ENCODE measurements at regions not wholly inside any gene's neighbourhood (a gene's known extent, or its start where the extent isn't known, plus 50 kb on each side); places are given as distances from the start of the nearest gene placed in this dataset.

DNA sequence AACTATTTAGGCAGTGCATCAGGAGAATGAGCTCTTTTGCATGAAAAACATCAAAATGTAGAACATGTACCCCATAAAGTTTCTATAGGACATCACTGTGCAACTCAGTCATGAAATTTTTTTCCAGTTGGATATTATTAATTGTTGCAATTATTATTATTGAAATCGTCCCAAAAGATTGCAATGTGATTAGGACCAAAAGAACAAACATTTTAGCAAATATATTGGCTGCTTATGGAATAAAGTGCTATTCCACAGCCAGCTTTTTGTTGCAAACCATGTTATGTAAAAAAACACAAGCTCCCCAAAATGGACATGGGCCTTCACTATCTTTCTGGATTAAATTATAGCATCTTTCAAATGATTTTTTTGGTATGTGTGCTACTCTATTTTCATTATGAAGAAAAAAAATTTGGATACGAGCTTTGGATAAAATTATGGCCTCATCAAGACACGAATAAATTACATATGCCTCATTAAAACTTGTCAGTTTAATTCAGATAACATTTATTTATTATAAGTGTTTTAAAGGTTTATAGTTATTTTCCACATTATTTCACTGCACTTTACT, 262.7 kb upstream of the TCF21 start:
- no peak for DNase-seq
- intact Hi-C loops (cut with DNase I), result no loop called here

DNA sequence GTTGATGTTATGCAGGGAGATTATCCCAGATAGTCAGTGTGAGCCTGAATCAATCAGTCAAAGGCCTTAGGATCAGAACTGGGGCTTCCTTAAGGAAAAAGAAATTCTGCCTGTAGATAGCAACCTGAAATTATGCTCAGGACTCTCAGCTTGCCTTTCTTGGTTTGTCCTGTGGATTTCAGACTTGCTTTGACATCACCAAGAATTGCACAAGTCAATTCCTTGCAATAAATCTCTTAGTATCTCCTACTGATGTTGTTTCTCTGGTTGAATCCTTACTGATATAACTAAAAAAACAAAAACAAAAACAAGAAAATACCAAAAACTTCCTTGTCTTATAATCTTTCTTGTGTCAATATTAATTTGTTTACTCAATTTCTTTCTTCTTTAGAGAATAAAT, 258.9 kb upstream of the TCF21 start:
- DNase-seq, result no peak
- intact Hi-C loops (cut with DNase I), result no loop called here

DNA sequence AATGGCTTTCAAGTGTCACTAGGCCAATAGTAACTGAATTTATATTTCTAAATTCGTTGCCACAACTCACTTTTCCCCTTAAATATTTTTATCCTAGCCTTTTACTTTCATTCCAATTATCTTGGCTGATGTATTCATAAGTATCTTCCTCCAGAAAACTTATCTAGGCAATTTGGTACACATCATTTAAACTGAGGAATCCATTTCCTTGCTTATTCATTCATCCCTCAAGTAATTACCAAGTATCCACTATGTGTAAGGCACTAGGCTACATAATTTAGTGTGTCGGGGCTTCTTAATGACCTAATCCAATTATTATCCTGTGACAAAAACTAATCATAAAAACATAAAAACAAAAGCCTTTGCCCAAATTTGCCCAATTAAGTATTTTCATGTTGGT, 258.3 kb upstream of the TCF21 start:
- no peak for DNase-seq
- intact Hi-C loops (cut with DNase I), result no loop called here

DNA sequence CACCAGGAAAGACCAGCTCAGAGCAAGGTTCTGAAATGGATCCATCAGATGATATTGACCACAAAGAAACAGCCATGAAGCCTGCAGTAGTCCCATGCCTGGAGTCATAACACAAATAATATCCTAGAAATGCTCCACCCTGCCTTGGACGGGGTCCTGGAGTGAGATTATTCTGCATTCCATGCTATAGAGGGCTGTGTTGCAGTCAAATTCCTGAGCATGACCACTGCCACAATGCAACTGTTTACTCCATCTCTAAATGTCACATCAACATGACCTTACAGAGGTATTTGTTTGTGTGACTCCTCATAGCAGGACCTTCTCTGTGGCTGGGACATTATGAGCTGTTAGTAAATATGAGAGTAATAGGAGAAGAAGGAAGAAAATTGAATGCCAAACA, 257.5 kb upstream of the TCF21 start:
- no peak for DNase-seq

DNA sequence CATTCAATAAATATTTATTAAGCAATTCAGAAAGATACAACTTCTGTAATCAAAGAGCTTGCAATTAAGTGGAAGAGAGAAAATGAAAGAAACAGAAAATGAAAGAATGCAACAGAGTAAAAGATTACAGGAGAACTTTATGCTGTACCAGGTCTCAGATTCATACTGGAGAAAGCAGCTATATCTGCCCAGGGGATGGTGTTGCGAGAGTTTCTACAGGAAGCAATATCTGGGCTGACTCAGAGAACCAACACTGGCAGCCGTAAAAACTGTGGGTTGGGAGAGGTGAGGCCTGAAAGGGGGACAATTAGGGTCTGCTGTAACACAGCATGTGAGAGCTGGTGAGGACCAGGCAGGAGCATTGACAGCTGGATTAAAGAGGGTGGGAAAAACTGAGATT, 256.7 kb upstream of the TCF21 start:
- DNase-seq, result no peak
- intact Hi-C loops (cut with DNase I), result no loop called here

More for the DNA sequence above, 257.5 kb upstream of the TCF21 start:
- intact Hi-C loops (cut with DNase I), result no loop called here

DNA sequence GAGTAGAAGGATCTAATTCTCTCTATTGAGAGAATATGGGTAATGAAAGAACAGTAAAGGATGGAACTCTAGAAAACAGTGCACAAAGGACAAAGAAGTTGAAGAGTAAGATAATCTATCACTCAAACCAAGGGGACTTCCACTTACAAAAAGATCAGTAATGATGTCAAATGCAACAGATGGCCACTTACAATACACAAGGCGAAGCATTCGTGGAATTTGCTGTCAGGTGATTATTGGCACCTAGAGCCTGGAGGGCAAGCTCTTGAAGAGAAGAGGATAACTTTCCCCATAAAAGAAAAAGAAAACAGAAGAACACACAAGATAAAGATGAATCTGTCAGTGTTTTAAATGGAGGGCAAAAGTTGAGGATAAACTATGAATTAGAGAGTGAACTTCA, 256.0 kb upstream of the TCF21 start:
- intact Hi-C loops (cut with DNase I), result no loop called here
- DNase-seq, result no peak

DNA sequence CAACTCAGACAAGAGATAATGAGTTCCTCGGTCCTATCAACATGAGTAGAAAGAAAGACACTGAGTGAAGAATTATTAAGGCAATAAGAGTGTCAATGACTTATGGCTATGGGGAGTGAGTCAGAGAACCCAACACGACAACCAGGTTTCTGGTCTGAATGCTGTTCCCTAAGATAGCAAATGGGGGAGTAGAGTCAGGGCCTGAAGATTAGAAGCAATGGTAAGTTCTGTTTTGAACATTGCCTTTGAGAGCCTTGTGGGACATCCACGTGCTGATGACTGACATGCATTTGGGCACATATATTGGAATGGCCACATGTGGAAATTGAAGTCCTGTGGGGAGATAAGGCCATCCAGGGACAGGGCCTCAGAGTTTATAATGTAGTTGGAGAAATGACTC, 254.4 kb upstream of the TCF21 start:
- intact Hi-C loops (cut with DNase I), result no loop called here
- DNase-seq, result no peak

DNA sequence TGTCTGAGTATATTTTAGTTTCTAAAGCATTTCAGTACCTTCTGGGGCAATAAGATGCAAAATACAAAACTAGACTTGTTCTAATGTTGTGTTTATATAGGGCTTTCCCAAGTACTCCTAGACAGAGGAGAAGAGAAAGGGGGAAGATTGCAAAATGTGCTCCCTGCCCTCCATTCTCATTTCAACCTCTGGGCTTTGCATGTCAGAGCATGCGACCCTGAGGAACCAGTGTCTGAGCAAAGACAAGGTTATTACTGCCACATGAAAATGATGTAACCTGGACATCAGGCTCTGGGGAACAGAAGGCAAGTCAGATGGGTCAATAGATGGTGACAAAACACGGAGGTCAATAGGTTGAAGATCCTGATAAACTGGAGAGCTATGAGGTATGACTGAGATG, 253.5 kb upstream of the TCF21 start:
- DNase-seq, result no peak
- intact Hi-C loops (cut with DNase I), result no loop called here

DNA sequence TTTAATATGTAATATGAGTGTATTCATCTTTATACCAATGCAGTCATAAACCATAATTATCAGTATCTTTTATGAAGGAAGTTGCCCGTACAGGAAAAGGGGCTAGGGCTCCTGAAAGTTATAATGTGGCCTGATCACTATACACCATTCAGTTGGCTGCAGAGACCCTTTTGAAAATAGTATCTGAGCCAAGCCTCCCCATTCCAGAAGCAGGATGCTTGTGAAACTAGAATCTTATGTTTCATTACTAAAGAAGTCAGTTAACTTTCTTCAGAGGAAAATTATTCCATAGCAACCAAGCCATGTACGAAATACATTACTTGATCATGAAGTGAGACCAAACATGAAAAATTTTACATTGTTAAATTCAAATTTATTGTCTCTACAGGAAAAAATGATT, 251.5 kb upstream of the TCF21 start:
- no peak for DNase-seq
- intact Hi-C loops (cut with DNase I), result no loop called here

DNA sequence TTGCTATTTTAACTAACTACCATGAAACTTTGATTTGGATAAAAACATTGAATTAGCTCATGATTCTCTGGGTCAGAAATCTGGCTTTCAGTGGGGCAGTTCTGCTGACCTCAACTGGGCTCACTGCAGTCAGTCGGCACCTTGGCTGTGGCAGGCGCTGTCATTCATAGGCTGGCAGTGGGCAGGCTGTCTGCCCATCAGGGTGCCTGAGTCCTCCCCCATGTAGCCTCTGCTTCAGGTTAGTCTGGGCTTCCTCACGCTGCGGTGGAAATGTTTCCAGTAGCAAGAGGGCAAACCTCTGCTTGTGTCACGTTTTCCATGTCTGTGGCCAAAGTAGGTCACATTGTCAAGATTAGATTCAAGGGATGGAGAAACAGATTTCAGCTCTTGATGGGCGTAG, 251.0 kb upstream of the TCF21 start:
- no peak for DNase-seq
- intact Hi-C loops (cut with DNase I), result no loop called here

DNA sequence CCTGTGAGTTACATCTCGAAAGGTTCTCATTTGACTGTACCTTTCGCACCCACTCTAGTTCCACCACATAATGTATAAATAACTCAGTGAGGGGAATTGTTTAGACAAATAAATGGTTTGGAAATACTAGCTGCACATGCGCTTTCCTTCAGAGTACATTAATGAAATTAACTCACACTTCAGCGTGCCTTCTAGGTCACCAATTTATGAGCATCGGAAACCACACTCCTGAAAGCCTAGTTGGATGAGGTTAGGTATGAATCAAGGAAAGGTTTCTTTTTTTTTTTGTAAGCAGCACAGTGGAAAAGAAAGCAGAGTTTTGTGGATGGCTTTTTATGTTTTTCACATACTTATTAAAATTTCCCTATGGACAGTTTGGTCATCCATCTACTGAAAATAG, 247.8 kb upstream of the TCF21 start:
- DNase-seq, result no peak
- intact Hi-C loops (cut with DNase I), result no loop called here

DNA sequence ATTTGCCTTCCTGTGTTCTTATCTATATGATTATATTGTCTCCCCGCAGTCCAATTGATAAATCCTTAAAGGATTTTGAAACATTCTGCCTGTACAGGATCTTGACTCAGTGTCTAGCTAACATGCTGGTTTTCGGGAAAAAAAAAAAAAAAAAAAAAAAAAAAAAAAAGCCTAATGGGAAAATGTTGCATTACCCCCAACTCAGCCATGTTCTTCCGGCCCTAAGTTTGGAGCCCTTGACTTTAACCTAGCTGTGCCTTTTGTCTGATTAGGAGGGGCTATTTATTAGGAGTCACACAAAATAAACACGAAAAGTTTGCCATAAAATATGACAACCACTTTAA, 244.4 kb upstream of the TCF21 start:
- no peak for DNase-seq
- intact Hi-C loops (cut with DNase I), result no loop called here

DNA sequence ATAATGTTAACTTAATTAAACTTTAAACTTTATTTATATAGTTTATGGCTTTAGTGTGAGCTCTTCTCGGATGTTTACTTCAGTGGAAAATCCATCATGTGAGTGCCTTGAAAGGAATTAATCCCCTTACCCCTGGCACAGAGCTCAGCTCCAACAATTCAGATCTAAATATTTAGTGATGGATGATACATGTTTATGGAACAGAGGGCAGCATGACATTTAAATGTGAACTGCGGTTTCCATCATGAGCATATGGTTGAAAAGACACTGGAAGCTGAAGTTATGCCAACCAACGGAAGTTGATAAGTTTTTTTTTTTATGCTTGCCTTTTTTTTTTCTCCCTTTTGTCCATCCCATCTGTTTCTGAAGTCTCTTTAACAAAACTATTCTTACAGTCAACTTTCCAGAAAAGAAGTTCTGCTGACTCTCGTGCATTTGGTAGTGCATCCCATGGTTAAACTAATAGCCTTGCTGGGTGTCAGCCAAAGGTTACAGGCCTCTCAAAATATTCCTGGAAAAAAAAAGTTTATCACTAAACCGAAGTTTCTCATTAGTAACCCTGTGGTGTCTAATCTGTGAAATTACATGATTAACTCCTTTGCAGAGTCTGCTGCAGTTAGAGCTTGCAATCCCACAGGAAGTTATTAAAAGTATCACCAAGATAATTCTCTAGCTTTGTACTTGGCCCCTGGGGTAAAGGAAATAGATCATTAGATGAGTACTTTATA, 243.9 kb upstream of the TCF21 start:
- intact Hi-C loops (cut with DNase I), result no loop called here
- no peak for DNase-seq

DNA sequence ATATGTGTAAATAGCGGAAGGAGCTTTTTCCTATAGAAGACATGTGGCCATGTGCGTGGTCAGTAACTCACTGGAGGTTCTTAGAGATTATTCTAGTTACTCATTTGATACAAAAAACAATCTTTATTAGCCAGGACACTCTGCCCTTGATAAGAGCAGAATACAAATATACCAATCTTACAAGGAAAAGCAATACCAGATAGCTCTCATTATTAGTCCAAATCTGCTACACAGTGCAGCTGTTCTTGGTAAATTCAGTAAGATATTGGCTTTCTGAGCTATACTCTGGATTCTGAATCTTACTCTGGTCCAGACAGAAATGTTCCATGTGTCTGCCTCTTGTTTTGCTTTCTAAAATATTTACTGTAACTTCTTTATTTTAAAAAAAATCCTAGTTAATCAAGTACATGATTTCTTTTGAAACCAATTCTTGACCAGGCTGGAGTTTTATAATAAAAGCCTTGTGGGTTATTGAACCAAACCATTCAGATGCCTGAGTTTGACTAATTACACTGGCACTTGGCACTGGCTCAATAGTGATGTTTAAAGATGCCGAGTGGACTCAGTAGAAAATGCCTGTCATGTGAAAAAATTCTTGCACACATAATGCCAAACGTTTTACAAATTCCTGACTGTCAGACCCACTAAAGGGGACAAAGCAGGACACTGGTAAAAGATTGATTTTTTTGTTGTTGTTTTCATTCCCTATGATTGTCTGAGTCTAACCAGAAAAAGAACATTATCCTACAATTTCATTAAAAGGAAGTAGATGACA, 242.8 kb upstream of the TCF21 start:
- no peak for DNase-seq
- intact Hi-C loops (cut with DNase I), result no loop called here

DNA sequence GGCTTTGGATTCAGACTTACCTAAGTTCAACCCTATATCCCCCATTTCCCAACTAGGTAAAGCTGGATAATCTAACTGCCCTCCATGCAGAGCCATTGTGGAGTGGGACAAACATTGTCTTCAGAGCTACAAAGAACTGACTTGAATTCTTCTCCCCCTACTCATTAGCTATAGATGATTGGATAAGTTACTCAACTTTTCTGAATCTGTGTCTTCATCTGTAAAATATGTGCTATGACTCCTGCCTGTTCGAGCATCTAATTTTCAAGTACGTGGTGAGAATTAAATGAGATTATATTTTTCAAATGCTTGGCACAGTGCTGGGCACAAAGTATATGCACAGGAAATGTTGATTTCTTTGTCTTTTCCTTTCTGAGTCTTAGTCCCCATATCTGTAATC, 240.3 kb upstream of the TCF21 start:
- intact Hi-C loops (cut with DNase I), result no loop called here
- no peak for DNase-seq

DNA sequence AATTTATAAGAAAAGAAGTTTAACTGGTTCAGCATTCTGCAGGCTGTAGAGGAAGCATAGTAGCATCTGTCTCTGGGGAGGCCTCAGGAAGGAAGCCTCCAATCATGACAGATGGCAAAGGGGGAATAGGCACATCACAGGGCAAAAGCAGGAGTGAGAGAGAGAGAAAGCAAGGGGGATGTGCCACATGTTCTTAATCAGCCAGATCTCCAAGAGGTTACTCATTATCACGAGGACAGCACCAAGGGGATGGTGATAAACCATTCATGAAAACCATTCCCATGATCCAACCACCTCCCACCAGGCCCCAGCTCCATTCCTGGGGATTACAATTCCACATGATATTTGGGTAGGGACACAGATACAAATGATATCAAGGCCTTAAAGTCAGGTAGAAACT, 217.5 kb upstream of the TCF21 start:
- intact Hi-C loops (cut with DNase I), result no loop called here
- no peak for DNase-seq

DNA sequence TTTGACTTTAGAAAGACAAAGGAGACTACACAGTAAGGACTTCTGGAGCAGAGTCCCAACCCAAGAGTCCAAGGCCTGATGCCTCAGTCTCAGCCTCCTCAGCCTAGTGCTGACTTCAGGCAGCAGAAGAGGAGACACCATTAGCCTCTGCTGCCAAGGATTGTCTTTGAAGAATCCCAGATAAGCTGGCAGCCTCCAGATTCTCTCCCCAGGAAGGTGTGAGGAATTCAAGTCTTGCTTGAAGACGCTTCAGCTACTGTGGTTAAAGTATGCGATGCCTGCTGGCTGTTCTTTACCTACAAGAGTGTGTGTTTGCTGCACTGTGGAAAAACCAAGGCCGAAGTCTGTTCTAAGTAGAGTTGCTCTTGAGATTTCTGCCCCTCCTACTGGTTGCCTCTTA, 215.9 kb upstream of the TCF21 start:
- no peak for DNase-seq
- intact Hi-C loops (cut with DNase I), result no loop called here

DNA sequence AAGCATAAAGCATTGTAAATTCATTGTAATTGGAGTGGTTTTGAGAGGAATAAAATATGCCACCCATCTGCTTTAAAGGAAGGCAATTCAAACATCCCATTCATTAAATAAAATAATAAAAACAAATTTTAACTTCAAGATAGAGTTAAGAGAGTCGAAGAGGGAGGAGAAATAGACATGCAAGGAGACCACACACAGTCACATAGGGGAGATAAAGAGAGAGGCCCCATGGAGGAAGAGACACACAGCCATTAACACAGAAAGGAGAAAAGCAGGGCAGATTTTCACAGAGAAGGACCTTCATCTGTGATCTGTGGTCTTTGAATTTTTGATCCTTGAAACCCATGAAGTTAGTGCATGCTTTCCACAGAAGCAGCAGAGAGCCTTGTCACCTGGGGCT, 214.3 kb upstream of the TCF21 start:
- intact Hi-C loops (cut with DNase I), result no loop called here
- DNase-seq, result no peak

DNA sequence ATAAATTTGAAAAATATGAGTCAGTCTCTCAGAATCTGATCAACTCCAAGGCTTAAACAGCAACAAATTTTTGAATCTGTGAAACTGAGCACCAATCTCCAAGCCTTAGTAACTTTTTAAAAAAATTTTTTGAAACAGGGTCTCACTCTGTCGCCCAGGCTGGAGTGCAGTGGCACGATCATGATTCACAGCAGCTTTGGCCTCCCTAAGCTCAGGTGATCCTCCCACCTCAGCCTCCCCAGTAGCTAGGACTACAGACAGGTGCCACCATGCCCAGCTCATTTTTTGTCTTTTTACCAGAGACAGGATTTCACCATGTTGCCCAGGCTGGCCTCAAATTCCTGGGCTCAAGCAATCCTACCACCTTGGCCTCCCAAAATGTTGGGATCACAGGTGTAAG, 207.9 kb upstream of the TCF21 start:
- intact Hi-C loops (cut with DNase I), result no loop called here
- no peak for DNase-seq

DNA sequence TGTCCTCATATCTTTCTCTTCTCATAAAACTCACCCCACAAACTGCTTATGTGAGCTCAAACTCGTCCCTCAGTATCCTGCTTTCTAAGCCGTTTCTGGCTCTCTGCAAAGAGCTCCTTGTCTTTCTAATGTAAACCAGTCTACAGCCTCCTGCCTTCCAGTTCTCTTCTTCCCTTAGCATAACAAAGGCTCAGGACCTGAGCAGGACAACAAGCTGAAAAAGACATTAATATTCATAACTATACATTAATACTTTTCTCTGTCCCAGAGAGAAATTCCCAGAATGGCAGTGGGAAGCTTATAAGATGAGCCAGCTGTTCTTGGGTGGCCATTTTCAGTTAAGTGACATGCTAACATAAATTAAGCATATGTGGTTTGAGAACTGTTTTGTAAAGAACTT, 207.0 kb upstream of the TCF21 start:
- DNase-seq, result no peak
- intact Hi-C loops (cut with DNase I), result no loop called here
